Chondrocyte (in vitro differentiated cells): ENCODE measurements at regions not wholly inside any gene's neighbourhood (a gene's known extent, or its start where the extent isn't known, plus 50 kb on each side); places are given as distances from the start of the nearest gene placed in this dataset.

Experiments used
- DNase-seq: peaks from one replicate; pipeline ENCODE4 v3.0.0; 2021; ENCODE audit warnings: mixed read lengths, low spot score
- H3K27ac Mint-ChIP-seq: one replicate; pipeline ENCODE4 v1.8.0; 2021; ENCODE audit warnings: mild to moderate bottlenecking, moderate library complexity, mixed read lengths; ENCODE audit not compliant: unreplicated experiment
- H3K27me3 Mint-ChIP-seq: 2 replicates; pipeline ENCODE4 v1.8.0; 2021; ENCODE audit warnings: low read depth, mixed read lengths
- H3K36me3 Mint-ChIP-seq: 2 replicates; pipeline ENCODE4 v1.8.0; 2021; ENCODE audit warnings: low read depth, mixed read lengths
- H3K4me1 Mint-ChIP-seq: 2 replicates; pipeline ENCODE4 v1.8.0; 2021; ENCODE audit warnings: low read depth, mild to moderate bottlenecking, mixed read lengths
- H3K4me3 Mint-ChIP-seq: one replicate; pipeline ENCODE4 v1.8.0; 2021; ENCODE audit warnings: mild to moderate bottlenecking, moderate library complexity, mixed read lengths; ENCODE audit not compliant: unreplicated experiment
- H3K9me3 Mint-ChIP-seq: 2 replicates; pipeline ENCODE4 v1.8.0; 2021; ENCODE audit warnings: low read depth, mixed read lengths
- CTCF ChIP-seq: fragments of 200-600 bp; sonication (generic); IDR thresholded peaks from 2 replicates; pipeline ENCODE4 v1.5.0; 2021; ENCODE audit warnings: antibody characterized with exemption, mild to moderate bottlenecking, moderate library complexity

DNA sequence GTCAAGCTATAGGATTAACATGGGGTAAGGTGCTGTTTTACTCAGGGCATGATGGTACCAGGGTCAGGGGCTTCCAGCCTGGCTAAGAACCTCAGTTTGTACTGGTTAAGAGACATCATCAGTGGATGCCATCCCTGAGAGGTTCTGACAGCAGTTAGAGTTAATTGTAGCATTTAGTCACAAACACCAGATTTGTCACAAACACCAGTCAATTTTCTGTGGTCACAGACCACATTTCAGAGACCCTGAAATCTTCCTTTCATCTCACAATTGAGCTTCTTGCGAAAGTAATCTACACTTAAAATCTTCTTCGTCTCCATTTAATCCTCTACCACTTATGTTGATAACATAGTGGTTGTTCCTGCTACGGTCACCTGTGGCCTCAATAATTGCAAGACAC lies 143.0 kb upstream of the EGLN3 start:
- no peak overlapping the region for H3K27ac Mint-ChIP-seq
- H3K27me3 Mint-ChIP-seq: peaks cover 7% of the 10 kb centered on the region
- DNase-seq: no peak
- TF ChIP-seq CTCF: no peak
- H3K4me1 Mint-ChIP-seq: no peaks in the 10 kb centered on the region
- H3K36me3 Mint-ChIP-seq: no peaks in the 10 kb centered on the region
- no peak overlapping the region for H3K4me3 Mint-ChIP-seq
- no peaks in the 10 kb centered on the region for H3K9me3 Mint-ChIP-seq

GRCh38 chr14:34090451-34090850 lies 139.6 kb upstream of the EGLN3 start:
- TF ChIP-seq CTCF: no peak
- no peak for DNase-seq
- Mint-ChIP-seq H3K27ac (no peak overlapping the region), H3K27me3 (peaks cover 5% of the 10 kb centered on the region), H3K36me3 (peaks cover 3% of the 10 kb centered on the region), H3K4me3 (no peak overlapping the region), H3K9me3 (peaks cover 8% of the 10 kb centered on the region), H3K4me1 (no peaks in the 10 kb centered on the region)

GRCh38 chr14:34088914-34089313 lies 138.0 kb upstream of the EGLN3 start:
- Mint-ChIP-seq H3K4me3 (no peak overlapping the region), H3K9me3 (peaks cover 8% of the 10 kb centered on the region), H3K27ac (no peak overlapping the region), H3K27me3 (peaks cover 2% of the 10 kb centered on the region), H3K36me3 (peaks cover 3% of the 10 kb centered on the region), H3K4me1 (no peaks in the 10 kb centered on the region)
- no peak for TF ChIP-seq CTCF
- DNase-seq: no peak

DNA sequence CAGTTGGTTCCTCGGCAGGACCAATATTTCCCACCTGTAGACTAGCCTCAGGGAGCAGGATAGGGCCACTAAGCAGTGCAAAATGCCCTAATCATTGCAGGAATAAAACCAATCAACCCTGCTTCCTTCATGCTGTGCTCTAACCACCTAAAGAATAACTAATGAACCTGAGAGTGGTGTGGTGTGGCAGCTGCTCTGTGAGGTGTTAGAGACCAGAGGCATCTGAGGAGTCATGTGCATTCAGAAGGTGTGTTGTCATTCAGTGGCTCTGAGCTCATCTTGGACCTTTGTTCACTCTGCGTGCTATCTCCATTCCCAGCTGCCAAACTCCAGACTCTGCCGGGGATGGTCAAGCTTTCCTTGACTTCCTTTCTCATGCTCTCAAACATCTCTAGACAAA lies 136.7 kb upstream of the EGLN3 start:
- H3K4me1 Mint-ChIP-seq: no peaks in the 10 kb centered on the region
- no peak overlapping the region for H3K27ac Mint-ChIP-seq
- H3K36me3 Mint-ChIP-seq: peaks cover 3% of the 10 kb centered on the region
- DNase-seq: no peak
- peaks cover 8% of the 10 kb centered on the region for H3K9me3 Mint-ChIP-seq
- H3K27me3 Mint-ChIP-seq: peaks cover 2% of the 10 kb centered on the region
- TF ChIP-seq CTCF: no peak
- no peak overlapping the region for H3K4me3 Mint-ChIP-seq

- H3K27me3 Mint-ChIP-seq: peaks cover 2% of the 10 kb centered on the region
- no peak for DNase-seq
- TF ChIP-seq CTCF: no peak
- peaks cover 3% of the 10 kb centered on the region for H3K36me3 Mint-ChIP-seq
- H3K4me3 Mint-ChIP-seq: no peak overlapping the region
- peaks cover 8% of the 10 kb centered on the region for H3K9me3 Mint-ChIP-seq
- H3K4me1 Mint-ChIP-seq: peaks cover 11% of the 10 kb centered on the region
- H3K27ac Mint-ChIP-seq: no peak overlapping the region
These were observed 135.4 kb upstream of the EGLN3 start for GRCh38 chr14:34086223-34086757.
